ENCODE measurements at regions not wholly inside any gene's neighbourhood (a gene's known extent, or its start where the extent isn't known, plus 50 kb on each side); places are given as distances from the start of the nearest gene placed in this dataset.

GRCh38 chr16:17828012-17828411, 357.3 kb upstream of the XYLT1 start:
- no peak overlapping the region for H3K4me2 ChIP-seq (ENCODE audit: low read length)
- BruUV-seq (replicated peaks), result no TSS peak
- DNase-seq (ENCODE audit: low spot score), result no peak
- POLR2A ChIA-PET, result no interaction called here
- H3K36me3 ChIP-seq (ENCODE audit: insufficient read depth, low read length), result no peaks in the 10 kb centered on the region
- CTCF ChIA-PET (ENCODE audit: unreplicated experiment), result no interaction called here
- no peak overlapping the region for H2AFZ ChIP-seq (ENCODE audit: low read length)
- H3K27ac ChIP-seq (ENCODE audit: low read depth, low read length, poor library complexity, severe bottlenecking), result no peak overlapping the region
- H3K4me1 ChIP-seq (ENCODE audit: insufficient read depth, low read length, poor library complexity, severe bottlenecking), result no peaks in the 10 kb centered on the region
- H3K4me3 ChIP-seq (ENCODE audit: low read depth, low read length, poor library complexity, severe bottlenecking), result no peak overlapping the region
- H4K20me1 ChIP-seq (ENCODE audit: insufficient read depth, low read length), result no peaks in the 10 kb centered on the region
- no peaks in the 10 kb centered on the region for H3K9me2 ChIP-seq (ENCODE audit: insufficient read depth, low read length)
- H3K9me3 ChIP-seq (ENCODE audit: low read length), result no peaks in the 10 kb centered on the region
- no peak for TF ChIP-seq CTCF (conservative IDR thresholded peaks at IDR 0.05; ENCODE audit: low read length)
- TF ChIP-seq EZH2phosphoT487 (IDR thresholded peaks at IDR 0.05; ENCODE audit: borderline replicate concordance, low read depth, low read length), result no peak
- no peaks in the 10 kb centered on the region for H3K79me2 ChIP-seq (ENCODE audit: insufficient read depth, low read depth, low read length)
- intact Hi-C loops (cut with micrococcal nuclease; ENCODE audit: unreplicated experiment), result no loop called here

- TF ChIP-seq EZH2phosphoT487 (IDR thresholded peaks at IDR 0.05; ENCODE audit: borderline replicate concordance, low read depth, low read length), result no peak
- no peak for TF ChIP-seq CTCF (conservative IDR thresholded peaks at IDR 0.05; ENCODE audit: low read length)
- CTCF ChIA-PET (ENCODE audit: unreplicated experiment), result no interaction called here
- BruUV-seq (replicated peaks), result no TSS peak
Measured at GRCh38 chr16:17827313-17827712, 356.6 kb upstream of the XYLT1 start.

GRCh38 chr16:17817943-17818342, 347.2 kb upstream of the XYLT1 start:
- no TSS peak for BruUV-seq (replicated peaks)
- CTCF ChIA-PET (ENCODE audit: unreplicated experiment), result no interaction called here

More at GRCh38 chr16:17827313-17827712, 356.6 kb upstream of the XYLT1 start:
- no peaks in the 10 kb centered on the region for H3K9me3 ChIP-seq (ENCODE audit: low read length)
- H4K20me1 ChIP-seq (ENCODE audit: insufficient read depth, low read length), result no peaks in the 10 kb centered on the region
- H3K27ac ChIP-seq (ENCODE audit: low read depth, low read length, poor library complexity, severe bottlenecking), result no peak overlapping the region
- H3K79me2 ChIP-seq (ENCODE audit: insufficient read depth, low read depth, low read length), result no peaks in the 10 kb centered on the region
- no peak overlapping the region for H2AFZ ChIP-seq (ENCODE audit: low read length)
- no peaks in the 10 kb centered on the region for H3K4me1 ChIP-seq (ENCODE audit: insufficient read depth, low read length, poor library complexity, severe bottlenecking)
- no peak for DNase-seq (ENCODE audit: low spot score)
- no peaks in the 10 kb centered on the region for H3K36me3 ChIP-seq (ENCODE audit: insufficient read depth, low read length)
- H3K4me2 ChIP-seq (ENCODE audit: low read length), result no peak overlapping the region
- H3K4me3 ChIP-seq (ENCODE audit: low read depth, low read length, poor library complexity, severe bottlenecking), result no peak overlapping the region
- POLR2A ChIA-PET, result no interaction called here
- H3K9me2 ChIP-seq (ENCODE audit: insufficient read depth, low read length), result no peaks in the 10 kb centered on the region
- intact Hi-C loops (cut with micrococcal nuclease; ENCODE audit: unreplicated experiment), result no loop called here

More at GRCh38 chr16:17817943-17818342, 347.2 kb upstream of the XYLT1 start:
- POLR2A ChIA-PET, result no interaction called here
- Histone ChIP-seq H3K4me1 (ENCODE audit: insufficient read depth, low read length, poor library complexity, severe bottlenecking) (no peaks in the 10 kb centered on the region), H2AFZ (ENCODE audit: low read length) (no peak overlapping the region), H3K9me3 (ENCODE audit: low read length) (peaks cover 11% of the 10 kb centered on the region; the same call in 1 of the 2 replicates), H3K36me3 (ENCODE audit: insufficient read depth, low read length) (no peaks in the 10 kb centered on the region), H3K27ac (ENCODE audit: low read depth, low read length, poor library complexity, severe bottlenecking) (no peak overlapping the region), H3K79me2 (ENCODE audit: insufficient read depth, low read depth, low read length) (no peaks in the 10 kb centered on the region), H3K4me3 (ENCODE audit: low read depth, low read length, poor library complexity, severe bottlenecking) (no peak overlapping the region), H3K9me2 (ENCODE audit: insufficient read depth, low read length) (no peaks in the 10 kb centered on the region), H3K4me2 (ENCODE audit: low read length) (no peak overlapping the region), H4K20me1 (ENCODE audit: insufficient read depth, low read length) (no peaks in the 10 kb centered on the region)
- TF ChIP-seq CTCF (conservative IDR thresholded peaks at IDR 0.05; ENCODE audit: low read length) (no peak), EZH2phosphoT487 (IDR thresholded peaks at IDR 0.05; ENCODE audit: borderline replicate concordance, low read depth, low read length) (no peak)
- no peak for DNase-seq (ENCODE audit: low spot score)
- intact Hi-C loops (cut with micrococcal nuclease; ENCODE audit: unreplicated experiment), result no loop called here
